Vagina (tissue), 2 donors: ENCODE measurements at regions not wholly inside any gene's neighbourhood (a gene's known extent, or its start where the extent isn't known, plus 50 kb on each side); places are given as distances from the start of the nearest gene placed in this dataset.

ENCODE experiments used
- CTCF ChIP-seq, 3 experiments: fragments of 450-650 bp in 2 of 3; fragments of 200-600 bp in 1 of 3; sonication (generic) in 1 of 3; IDR thresholded peaks; one replicate each; pipeline ENCODE4 v1.5.1; 2017 to 2019; ENCODE audit warnings: antibody characterized with exemption in 3 of 3, mild to moderate bottlenecking in 2 of 3, moderate library complexity in 2 of 3
- POLR2A ChIP-seq, 2 donors: fragments of 450-650 bp; IDR thresholded peaks; one replicate each; pipeline ENCODE4 v1.6.1; 2017; ENCODE audit warnings: antibody characterized with exemption in 2 of 2, mild to moderate bottlenecking in 2 of 2, moderate library complexity in 2 of 2
- POLR2AphosphoS5 ChIP-seq, 2 donors: sonication (generic); formaldehyde crosslinking; IDR thresholded peaks; one replicate each; pipeline ENCODE4 v1.9.0; 2017; ENCODE audit warnings: antibody characterized with exemption in 2 of 2, mild to moderate bottlenecking in 2 of 2, low read depth in 1 of 2; ENCODE audit not compliant: insufficient read depth in 1 of 2

DNA sequence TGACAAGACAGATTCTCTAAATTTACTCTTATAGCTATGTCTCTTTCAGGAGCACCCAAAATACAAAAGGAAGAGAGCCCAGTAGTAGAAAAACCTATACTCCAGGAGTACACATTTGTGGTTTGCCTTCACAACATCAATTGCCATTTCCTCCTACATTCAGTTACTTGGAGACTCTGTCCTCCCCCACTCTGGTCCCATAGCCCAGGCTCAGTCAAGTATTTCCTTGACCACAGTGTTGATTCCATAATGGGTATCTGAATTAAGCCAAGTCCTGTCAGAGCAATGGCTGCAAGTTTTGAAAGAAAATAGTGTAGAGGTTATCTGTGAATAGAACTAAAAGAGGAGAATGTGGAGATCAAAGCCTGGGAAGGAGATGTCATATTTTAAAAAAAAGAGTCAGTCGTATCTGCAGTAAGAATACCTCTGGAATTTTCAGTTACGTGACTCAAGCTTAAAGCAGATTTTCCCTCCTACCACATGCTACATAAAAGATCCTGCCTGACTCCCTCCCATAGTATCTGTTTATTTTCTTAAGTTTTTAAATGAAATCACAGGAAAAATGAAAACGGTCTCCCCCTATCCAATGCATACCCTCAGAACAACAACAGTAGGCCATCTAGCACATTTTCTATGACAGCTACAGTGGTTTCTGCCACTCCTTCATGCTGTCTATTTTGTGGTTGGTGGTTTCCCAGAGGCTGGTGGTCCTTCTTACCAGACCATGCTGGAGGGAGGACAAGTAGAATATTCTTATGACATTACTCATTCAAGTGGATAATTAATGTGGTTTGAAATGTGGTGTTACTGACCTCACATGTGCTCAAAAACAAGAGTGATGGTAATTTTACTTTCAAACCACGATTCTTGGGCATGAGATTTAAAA is 249.7 kb upstream of the TMEM161B start:
- no peak for TF ChIP-seq POLR2AphosphoS5 (IDR thresholded peaks at IDR 0.05; ENCODE audit: insufficient read depth in 1 of 2, low read depth in 1 of 2)
- no peak for TF ChIP-seq CTCF (IDR thresholded peaks at IDR 0.05)
- TF ChIP-seq POLR2A (IDR thresholded peaks at IDR 0.05) = no peak
